OCI-LY7 (cell line): ENCODE measurements at regions not wholly inside any gene's neighbourhood (a gene's known extent, or its start where the extent isn't known, plus 50 kb on each side); places are given as distances from the start of the nearest gene placed in this dataset.

Source experiments
- EZH2phosphoT487 ChIP-seq: fragments of 200-600 bp; sonication (generic); IDR thresholded peaks from 2 replicates; pipeline ENCODE4 v1.6.1; 2018; ENCODE audit warnings: low read depth, borderline replicate concordance, mild to moderate bottlenecking, mixed run types, antibody characterized with exemption, low read length, moderate library complexity, mixed read lengths
- TF ChIP-seq, protein P1 (sequence below): fragments of 200-600 bp; sonication (generic); conservative IDR thresholded peaks from 2 replicates; pipeline ENCODE4 v1.5.1; 2014; ENCODE audit warnings: mild to moderate bottlenecking, antibody characterized with exemption, low read length, moderate library complexity, mixed read lengths

DNA sequence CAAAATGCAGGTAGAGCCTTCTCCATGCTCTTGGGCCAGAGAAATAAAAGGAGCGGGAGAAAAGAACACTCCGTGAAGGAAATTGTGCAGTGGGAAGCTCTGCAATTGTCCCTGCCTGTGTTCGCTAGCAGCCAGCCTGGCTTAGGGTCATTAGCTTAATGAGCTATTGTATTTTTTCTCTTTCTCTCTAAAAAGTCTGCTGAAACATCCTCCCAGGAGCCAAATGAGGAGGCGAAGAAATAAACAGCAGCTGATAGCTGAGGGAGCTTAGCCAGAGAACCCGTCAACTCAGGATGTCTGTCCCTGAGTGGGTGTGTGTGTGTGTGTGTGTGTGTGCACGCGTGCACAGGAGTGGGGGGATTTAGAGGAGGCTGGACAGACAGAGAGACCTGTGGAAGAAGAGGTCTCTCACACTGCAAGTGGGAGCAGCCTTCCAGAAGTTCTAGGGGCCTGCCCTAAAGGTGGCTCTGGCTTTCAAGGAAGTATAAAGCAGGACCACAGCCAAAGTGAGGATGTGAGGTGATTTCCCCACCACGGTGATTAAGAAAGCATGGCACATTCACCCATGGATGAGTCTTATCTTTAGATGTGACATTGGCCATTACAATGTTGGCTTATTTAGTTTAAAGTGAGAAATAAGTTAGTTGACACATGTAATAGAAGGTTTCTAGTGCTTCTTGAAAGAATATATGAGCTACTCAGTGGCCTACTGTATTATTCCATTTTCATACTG is 690.4 kb downstream of the RNF144A start:
- TF ChIP-seq, protein P1, sequence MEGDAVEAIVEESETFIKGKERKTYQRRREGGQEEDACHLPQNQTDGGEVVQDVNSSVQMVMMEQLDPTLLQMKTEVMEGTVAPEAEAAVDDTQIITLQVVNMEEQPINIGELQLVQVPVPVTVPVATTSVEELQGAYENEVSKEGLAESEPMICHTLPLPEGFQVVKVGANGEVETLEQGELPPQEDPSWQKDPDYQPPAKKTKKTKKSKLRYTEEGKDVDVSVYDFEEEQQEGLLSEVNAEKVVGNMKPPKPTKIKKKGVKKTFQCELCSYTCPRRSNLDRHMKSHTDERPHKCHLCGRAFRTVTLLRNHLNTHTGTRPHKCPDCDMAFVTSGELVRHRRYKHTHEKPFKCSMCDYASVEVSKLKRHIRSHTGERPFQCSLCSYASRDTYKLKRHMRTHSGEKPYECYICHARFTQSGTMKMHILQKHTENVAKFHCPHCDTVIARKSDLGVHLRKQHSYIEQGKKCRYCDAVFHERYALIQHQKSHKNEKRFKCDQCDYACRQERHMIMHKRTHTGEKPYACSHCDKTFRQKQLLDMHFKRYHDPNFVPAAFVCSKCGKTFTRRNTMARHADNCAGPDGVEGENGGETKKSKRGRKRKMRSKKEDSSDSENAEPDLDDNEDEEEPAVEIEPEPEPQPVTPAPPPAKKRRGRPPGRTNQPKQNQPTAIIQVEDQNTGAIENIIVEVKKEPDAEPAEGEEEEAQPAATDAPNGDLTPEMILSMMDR = no peak
- no peak for TF ChIP-seq EZH2phosphoT487
